Mesenchymal stem cell (in vitro differentiated cells and primary cell): ENCODE measurements at regions not wholly inside any gene's neighbourhood (a gene's known extent, or its start where the extent isn't known, plus 50 kb on each side); places are given as distances from the start of the nearest gene placed in this dataset.

Experiments used
- DNase-seq: peaks from one replicate; pipeline ENCODE4 v3.0.0-alpha.2; 2013
- H2AFZ ChIP-seq: one replicate; pipeline ENCODE4 v1.6.1; 2013; ENCODE audit warnings: low read depth, mild to moderate bottlenecking, control low read depth, inconsistent platforms, low read length, moderate library complexity
- H2AK5ac ChIP-seq: 2 replicates; pipeline ENCODE4 v1.6.1; 2013; ENCODE audit warnings: low read length, moderate library complexity, mild to moderate bottlenecking, inconsistent platforms; ENCODE audit not compliant: severe bottlenecking
- H2BK120ac ChIP-seq: one replicate; pipeline ENCODE4 v1.6.1; 2013; ENCODE audit warnings: low read depth, mild to moderate bottlenecking, inconsistent platforms, low read length, moderate library complexity
- H2BK12ac ChIP-seq, 2 experiments: one replicate each; pipeline ENCODE4 v1.6.1; 2013; ENCODE audit warnings: inconsistent platforms in 2 of 2, low read length in 2 of 2, mild to moderate bottlenecking in 2 of 2, moderate library complexity in 2 of 2, control low read depth in 1 of 2
- H2BK15ac ChIP-seq: one replicate; pipeline ENCODE4 v1.6.1; 2013; ENCODE audit warnings: mild to moderate bottlenecking, low read depth, inconsistent platforms; ENCODE audit not compliant: poor library complexity, severe bottlenecking
- H2BK5ac ChIP-seq: 2 replicates; pipeline ENCODE4 v1.6.1; 2013; ENCODE audit warnings: low read depth, mild to moderate bottlenecking, low read length, control low read depth, inconsistent platforms; ENCODE audit not compliant: poor library complexity, severe bottlenecking
- H3K14ac ChIP-seq, 2 experiments: one replicate each; pipeline ENCODE4 v1.6.1; 2013; ENCODE audit warnings: inconsistent platforms in 2 of 2, low read length in 2 of 2, control low read depth in 1 of 2, mild to moderate bottlenecking in 1 of 2, moderate library complexity in 1 of 2
- H3K18ac ChIP-seq, 2 experiments: one replicate each; pipeline ENCODE4 v1.6.1; 2013; ENCODE audit warnings: inconsistent platforms in 2 of 2, low read length in 2 of 2, control low read depth in 1 of 2, low read depth in 1 of 2, mild to moderate bottlenecking in 1 of 2
- H3K23ac ChIP-seq, 2 experiments: one replicate each; pipeline ENCODE4 v1.6.1; 2013; ENCODE audit warnings: inconsistent platforms in 2 of 2, low read length in 2 of 2, mild to moderate bottlenecking in 2 of 2, moderate library complexity in 2 of 2, control low read depth in 1 of 2
- H3K27ac ChIP-seq: 2 replicates; pipeline ENCODE4 v1.5.1; 2013; ENCODE audit warnings: mild to moderate bottlenecking, moderate library complexity, low read length, control low read depth, inconsistent platforms; ENCODE audit not compliant: poor library complexity, severe bottlenecking
- H3K27me3 ChIP-seq, 2 experiments: 2 replicates each; pipeline versions ENCODE4 v1.6.1 to v1.7.0; 2013; ENCODE audit warnings: low read length in 2 of 2, mild to moderate bottlenecking in 2 of 2, moderate library complexity in 2 of 2, control low read depth in 1 of 2, inconsistent platforms in 1 of 2; ENCODE audit not compliant: control insufficient read depth in 1 of 2, insufficient read depth in 1 of 2
- H3K36me3 ChIP-seq, 2 experiments: 2 replicates each; pipeline versions ENCODE4 v1.6.1 to v1.7.0; 2013; ENCODE audit warnings: low read length in 2 of 2, control low read depth in 1 of 2, inconsistent platforms in 1 of 2, low read depth in 1 of 2, mild to moderate bottlenecking in 1 of 2; ENCODE audit not compliant: insufficient read depth in 2 of 2, control insufficient read depth in 1 of 2
- H3K4ac ChIP-seq, 2 experiments: one replicate each; pipeline ENCODE4 v1.6.1; 2013; ENCODE audit warnings: inconsistent platforms in 2 of 2, low read length in 2 of 2, mild to moderate bottlenecking in 2 of 2, moderate library complexity in 2 of 2, control low read depth in 1 of 2, low read depth in 1 of 2
- H3K4me1 ChIP-seq: 2 replicates; pipeline ENCODE4 v1.6.1; 2013; ENCODE audit warnings: low read depth, low read length, control low read depth; ENCODE audit not compliant: control insufficient read depth, insufficient read depth
- H3K4me2 ChIP-seq: 2 replicates; pipeline ENCODE4 v1.6.1; 2013; ENCODE audit warnings: low read length, mild to moderate bottlenecking, inconsistent platforms; ENCODE audit not compliant: poor library complexity, severe bottlenecking
- H3K4me3 ChIP-seq, 2 experiments: 2 replicates each; pipeline versions ENCODE4 v1.5.1 to v1.7.0; 2013; ENCODE audit warnings: low read length in 2 of 2, mild to moderate bottlenecking in 2 of 2, control low read depth in 1 of 2, low read depth in 1 of 2; ENCODE audit not compliant: insufficient read depth in 1 of 2
- H3K79me1 ChIP-seq: replicated peaks from 2 replicates; pipeline ENCODE4 v1.6.1; 2013; ENCODE audit warnings: mild to moderate bottlenecking, control low read depth, low read length, inconsistent platforms; ENCODE audit not compliant: poor library complexity, severe bottlenecking
- H3K9ac ChIP-seq: 2 replicates; pipeline ENCODE4 v1.7.0; 2013; ENCODE audit warnings: mild to moderate bottlenecking, low read length, moderate library complexity
- H3K9me3 ChIP-seq: 2 replicates; pipeline ENCODE4 v1.7.0; 2013; ENCODE audit warnings: mild to moderate bottlenecking, low read length; ENCODE audit not compliant: control insufficient read depth
- H4K8ac ChIP-seq: one replicate; pipeline ENCODE4 v1.6.1; 2013; ENCODE audit warnings: inconsistent platforms, mild to moderate bottlenecking, low read length, moderate library complexity
- H4K91ac ChIP-seq: one replicate; pipeline ENCODE4 v1.6.1; 2013; ENCODE audit warnings: mild to moderate bottlenecking, low read length, inconsistent platforms
- WGBS: methylation state at CpG from one replicate; pipeline ENCODE4 v1.1.7; 2013; ENCODE audit warnings: mixed read lengths; 5-methylcytosine and 5-hydroxymethylcytosine counted together

GRCh38 chr3:162213956-162214355 lies 717.3 kb downstream of the OTOL1 start:
- H2BK12ac ChIP-seq = no peak overlapping the region

GRCh38 chr3:162217647-162218046 lies 721.0 kb downstream of the OTOL1 start:
- Histone ChIP-seq H3K23ac (no peak overlapping the region), H2BK15ac (no peak overlapping the region), H2AFZ (no peak overlapping the region), H3K14ac (no peak overlapping the region), H3K4me2 (no peak overlapping the region), H2BK5ac (no peak overlapping the region), H3K27me3 (no peaks in the 10 kb centered on the region), H3K4ac (no peak overlapping the region), H2BK12ac (no peak overlapping the region), H4K91ac (no peak overlapping the region), H2AK5ac (no peak overlapping the region), H3K27ac (no peak overlapping the region), H3K4me1 (no peaks in the 10 kb centered on the region), H2BK120ac (no peak overlapping the region), H3K9ac (peak overlapping the region; percentile 75), H3K79me1 (no peaks in the 10 kb centered on the region), H3K4me3 (peak overlapping the region in 1 of 2 experiments; percentile 14), H3K9me3 (no peaks in the 10 kb centered on the region), H3K18ac (no peak overlapping the region), H3K36me3 (no peaks in the 10 kb centered on the region), H4K8ac (no peak overlapping the region)
- no peak for DNase-seq
- WGBS = 100% methylated on average over 1 of the region's 1 CpG

More at GRCh38 chr3:162213956-162214355, 717.3 kb downstream of the OTOL1 start:
- H3K4ac ChIP-seq = no peak overlapping the region
- H2BK15ac ChIP-seq = no peak overlapping the region
- H4K8ac ChIP-seq = no peak overlapping the region
- WGBS = 97% methylated on average over 3 of the region's 3 CpGs
- H2BK120ac ChIP-seq = no peak overlapping the region
- H3K4me2 ChIP-seq = no peak overlapping the region
- no peaks in the 10 kb centered on the region for H3K27me3 ChIP-seq
- H3K36me3 ChIP-seq = no peaks in the 10 kb centered on the region
- H3K4me1 ChIP-seq = no peaks in the 10 kb centered on the region
- no peak for DNase-seq
- no peak overlapping the region for H2AFZ ChIP-seq
- H3K18ac ChIP-seq = no peak overlapping the region
- H4K91ac ChIP-seq = no peak overlapping the region
- no peaks in the 10 kb centered on the region for H3K79me1 ChIP-seq
- no peak overlapping the region for H2AK5ac ChIP-seq
- H3K9ac ChIP-seq = no peak overlapping the region
- H3K23ac ChIP-seq = no peak overlapping the region
- no peaks in the 10 kb centered on the region for H3K9me3 ChIP-seq
- H3K27ac ChIP-seq = no peak overlapping the region
- H2BK5ac ChIP-seq = no peak overlapping the region
- no peak overlapping the region for H3K4me3 ChIP-seq
- no peak overlapping the region for H3K14ac ChIP-seq

GRCh38 chr3:162218479-162218878 lies 721.9 kb downstream of the OTOL1 start:
- Histone ChIP-seq H3K27ac (no peak overlapping the region), H2BK12ac (no peak overlapping the region), H3K9me3 (no peaks in the 10 kb centered on the region), H4K91ac (no peak overlapping the region), H3K4ac (no peak overlapping the region), H3K4me1 (no peaks in the 10 kb centered on the region), H3K14ac (no peak overlapping the region), H3K4me3 (no peak overlapping the region), H3K4me2 (no peak overlapping the region), H3K27me3 (no peaks in the 10 kb centered on the region), H2AFZ (no peak overlapping the region), H3K9ac (no peak overlapping the region), H2BK5ac (no peak overlapping the region), H3K79me1 (no peaks in the 10 kb centered on the region), H3K23ac (no peak overlapping the region), H2BK15ac (no peak overlapping the region), H2BK120ac (no peak overlapping the region), H3K18ac (no peak overlapping the region), H2AK5ac (no peak overlapping the region), H4K8ac (no peak overlapping the region), H3K36me3 (no peaks in the 10 kb centered on the region)
- WGBS = 85% methylated on average over 2 of the region's 4 CpGs
- DNase-seq = no peak

GRCh38 chr3:162224746-162225145 lies 728.1 kb downstream of the OTOL1 start:
- Histone ChIP-seq H3K79me1 (no peaks in the 10 kb centered on the region), H3K18ac (no peak overlapping the region), H3K14ac (no peak overlapping the region), H4K91ac (no peak overlapping the region), H3K27me3 (no peaks in the 10 kb centered on the region), H3K27ac (no peak overlapping the region), H2AK5ac (no peak overlapping the region), H2BK15ac (no peak overlapping the region), H3K4me1 (peaks cover 1% of the 10 kb centered on the region), H4K8ac (no peak overlapping the region), H2BK120ac (no peak overlapping the region), H2AFZ (no peak overlapping the region), H3K23ac (no peak overlapping the region), H3K4ac (no peak overlapping the region), H3K4me3 (no peak overlapping the region), H3K9me3 (no peaks in the 10 kb centered on the region), H3K9ac (no peak overlapping the region), H3K4me2 (no peak overlapping the region), H2BK12ac (no peak overlapping the region), H2BK5ac (no peak overlapping the region), H3K36me3 (no peaks in the 10 kb centered on the region)
- WGBS = 86% methylated on average over 3 of the region's 4 CpGs
- peak; percentile 4 for DNase-seq
